NCI-H128 (cell line): ENCODE measurements at regions not wholly inside any gene's neighbourhood (a gene's known extent, or its start where the extent isn't known, plus 50 kb on each side); places are given as distances from the start of the nearest gene placed in this dataset.
"Not testable (repeated sequence)": the region's sequence is repeated elsewhere in the genome, so short reads cannot be mapped to it uniquely, and the experiment has no call there.

ENCODE experiments used
- DNase-seq: peaks from one replicate; lab custom pipeline; 2025; ENCODE audit not compliant: unreplicated experiment; lab: John Stamatoyannopoulos, UW

DNA sequence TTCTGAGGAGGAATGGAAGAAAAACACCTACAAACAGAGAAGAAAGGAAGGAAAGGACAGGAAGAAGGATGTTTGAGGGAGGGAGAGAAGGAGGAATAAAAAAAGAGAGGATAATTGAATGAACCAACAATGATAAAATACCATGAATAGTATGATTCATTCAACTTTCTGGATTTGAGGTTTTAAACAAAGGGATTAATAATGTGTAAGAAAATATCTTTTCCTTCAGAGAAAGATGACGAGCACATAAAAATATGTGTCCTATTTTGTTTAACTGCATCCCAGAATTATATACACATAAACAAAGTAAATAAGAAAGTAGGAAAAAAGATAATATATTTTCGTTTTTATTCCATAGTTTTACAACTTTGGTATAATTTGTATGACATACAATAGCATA lies 1380.4 kb downstream of the STIM2 start:
- no peak for DNase-seq

GRCh38 chr4:28247805-28248204 lies 1387.2 kb downstream of the STIM2 start:
- DNase-seq, result no peak

DNA sequence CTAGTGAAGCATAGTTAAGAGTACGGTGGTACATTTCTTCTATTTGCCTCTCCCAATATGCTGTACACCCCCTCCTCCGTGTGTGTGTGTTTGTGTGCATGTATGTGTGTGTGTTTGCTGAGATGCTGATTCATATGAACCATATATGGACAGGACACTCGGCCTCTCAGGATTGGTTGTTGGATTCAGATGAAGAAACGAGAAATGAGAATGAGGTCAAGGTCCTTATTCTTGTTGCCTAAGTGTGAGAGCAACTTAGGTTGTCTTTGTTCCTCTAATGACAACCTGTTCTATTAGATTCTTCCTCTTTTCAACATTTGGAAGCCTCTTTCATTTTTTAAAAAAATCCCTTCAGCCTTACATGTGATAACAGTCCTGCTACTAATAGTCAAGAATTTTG lies 1387.6 kb downstream of the STIM2 start:
- no peak for DNase-seq

- no peak for DNase-seq
These were observed 1390.0 kb downstream of the STIM2 start for GRCh38 chr4:28250646-28251045.

- DNase-seq, result no peak
These were observed 1391.2 kb downstream of the STIM2 start for GRCh38 chr4:28251831-28252230.

DNA sequence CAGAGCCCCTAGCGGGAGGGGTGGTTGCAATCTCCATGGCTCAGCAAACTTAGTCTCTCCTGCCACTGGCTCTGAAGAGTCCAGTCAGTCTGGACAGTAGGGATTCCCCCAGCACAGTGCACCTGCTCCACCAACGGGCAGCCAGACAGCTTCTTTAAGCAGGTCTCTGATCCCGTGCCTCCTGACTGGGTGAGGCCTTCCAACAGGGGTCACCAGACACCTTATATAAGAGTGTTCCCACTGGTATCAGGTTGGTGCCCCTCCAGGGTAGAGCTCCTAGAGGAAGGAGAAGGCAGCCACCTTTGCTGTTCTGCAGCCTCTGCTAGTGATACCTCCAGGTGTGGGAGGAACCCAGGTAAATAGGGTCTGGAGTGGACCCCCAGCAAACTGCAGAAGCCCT lies 1393.4 kb downstream of the STIM2 start:
- no peak for DNase-seq

- DNase-seq, result no peak
These were observed 1395.7 kb downstream of the STIM2 start for GRCh38 chr4:28256295-28256694.

DNA sequence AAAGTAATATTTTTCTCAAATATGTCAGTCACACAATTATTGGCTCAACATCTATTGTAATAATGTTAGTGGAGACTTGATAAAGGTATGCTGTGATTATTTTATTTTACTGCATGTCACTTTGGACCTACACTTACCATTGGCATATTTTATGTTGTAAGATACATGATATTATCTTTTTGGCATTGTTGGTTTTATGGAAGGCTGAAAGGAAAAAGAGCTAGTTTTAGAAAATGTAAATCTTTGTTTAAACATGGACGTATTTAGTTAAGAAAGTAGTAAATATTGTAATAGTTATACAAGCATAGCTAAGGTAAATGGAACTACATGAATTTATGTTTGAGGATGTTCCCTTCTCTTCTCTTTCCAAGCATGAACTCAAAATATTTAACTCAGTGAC lies 1399.3 kb downstream of the STIM2 start:
- DNase-seq, result no peak

DNA sequence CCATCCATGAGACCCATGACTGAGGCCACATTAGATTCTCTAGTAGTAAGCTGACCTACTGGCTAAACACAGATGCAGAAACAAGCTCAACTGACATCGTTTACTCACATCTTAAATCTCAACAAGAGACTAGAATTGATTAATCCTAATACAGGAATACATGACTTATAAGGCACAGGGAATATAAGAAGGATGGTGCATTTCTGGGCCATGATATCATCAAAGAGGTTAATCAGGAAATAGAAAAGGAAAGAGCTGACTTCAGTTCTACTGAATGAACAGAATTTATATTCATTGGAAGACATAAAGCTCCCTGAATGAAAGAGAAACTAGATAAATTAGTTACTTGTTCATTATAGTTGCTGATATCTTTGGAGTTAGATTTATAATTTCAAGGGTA lies 1406.5 kb downstream of the STIM2 start:
- no peak for DNase-seq

GRCh38 chr4:28269426-28269825 lies 1408.8 kb downstream of the STIM2 start:
- no peak for DNase-seq

DNA sequence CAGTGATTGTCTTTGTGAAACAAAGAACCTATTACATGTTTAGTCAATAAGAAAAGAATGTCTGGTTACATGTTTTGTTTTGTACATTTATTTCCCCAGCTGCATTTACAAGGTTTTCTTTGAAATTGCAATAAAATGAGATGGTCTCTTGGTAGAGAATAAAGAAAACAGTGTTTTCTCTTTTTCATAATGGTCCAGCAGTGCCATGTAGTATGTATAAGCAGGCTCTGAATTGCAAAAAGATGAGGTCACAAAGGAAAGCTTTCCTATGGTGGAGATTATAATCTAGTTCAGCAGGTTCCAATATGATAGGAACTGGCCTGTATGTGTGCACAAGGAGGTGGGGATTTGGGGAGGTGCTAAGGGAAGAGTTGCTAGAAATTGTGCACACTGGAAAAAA lies 1417.3 kb downstream of the STIM2 start:
- no peak for DNase-seq

- DNase-seq, result no peak
These were observed 1418.0 kb downstream of the STIM2 start for GRCh38 chr4:28278676-28279075.

DNA sequence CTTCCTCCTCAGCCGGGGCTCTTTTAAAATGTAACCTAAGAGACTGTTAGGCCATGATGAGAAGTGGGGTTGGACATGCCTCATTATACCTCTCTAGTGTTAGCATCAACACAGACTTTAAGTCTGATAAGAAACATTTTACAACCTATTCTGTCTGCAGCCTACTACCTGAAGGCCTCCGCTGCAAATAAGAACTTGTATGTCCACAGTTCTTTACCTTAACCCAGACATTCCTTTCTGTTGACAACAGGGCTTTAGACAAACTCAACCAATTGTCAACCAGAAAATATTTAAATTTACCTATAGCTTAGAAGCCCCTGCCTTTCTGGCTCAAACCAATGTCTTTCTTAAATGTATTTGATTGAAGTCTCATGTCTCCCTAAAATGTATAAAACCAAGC lies 1418.6 kb downstream of the STIM2 start:
- DNase-seq, result no peak

- not testable (repeated sequence) for DNase-seq
These were observed 1425.6 kb downstream of the STIM2 start for GRCh38 chr4:28286266-28286665.

- DNase-seq, result no peak
These were observed 1427.2 kb downstream of the STIM2 start for GRCh38 chr4:28287831-28288233.

DNA sequence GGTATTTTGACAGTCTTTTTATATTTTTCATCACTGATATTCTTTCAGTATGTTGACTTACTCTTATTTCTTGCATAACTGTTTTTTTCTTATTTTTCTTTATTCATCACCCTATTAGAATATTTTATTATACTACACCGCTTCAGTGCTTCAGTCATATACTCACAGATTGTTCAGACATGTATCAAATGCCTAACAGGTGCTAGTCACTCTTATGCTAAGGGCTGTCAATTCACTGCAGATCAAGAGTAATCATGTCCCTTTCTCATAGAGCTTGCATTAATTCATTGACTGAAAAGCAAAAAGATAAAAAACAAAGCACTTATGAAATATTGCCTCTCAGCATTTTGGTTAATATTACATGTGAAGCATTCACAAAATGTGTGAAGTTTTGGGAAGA lies 1435.6 kb downstream of the STIM2 start:
- no peak for DNase-seq

GRCh38 chr4:28310926-28311325 lies 1450.3 kb downstream of the STIM2 start:
- no peak for DNase-seq

DNA sequence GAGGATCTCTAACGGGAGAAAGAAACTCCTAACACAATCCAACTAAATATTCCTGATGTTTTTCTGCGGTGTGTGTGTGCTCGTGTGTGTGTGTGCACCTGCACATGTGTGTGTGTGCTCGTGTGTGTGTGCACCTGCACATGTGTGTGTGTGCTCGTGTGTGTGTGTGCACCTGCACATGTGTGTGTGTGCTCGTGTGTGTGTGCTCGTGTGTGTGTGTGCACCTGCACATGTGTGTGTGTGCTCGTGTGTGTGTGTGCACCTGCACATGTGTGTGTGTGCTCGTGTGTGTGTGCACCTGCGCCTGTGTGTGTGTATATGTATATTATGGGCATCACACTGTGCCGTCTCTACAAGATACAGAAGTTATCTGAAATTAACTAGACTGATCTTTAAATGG lies 1451.9 kb downstream of the STIM2 start:
- DNase-seq, result not testable (repeated sequence)

DNA sequence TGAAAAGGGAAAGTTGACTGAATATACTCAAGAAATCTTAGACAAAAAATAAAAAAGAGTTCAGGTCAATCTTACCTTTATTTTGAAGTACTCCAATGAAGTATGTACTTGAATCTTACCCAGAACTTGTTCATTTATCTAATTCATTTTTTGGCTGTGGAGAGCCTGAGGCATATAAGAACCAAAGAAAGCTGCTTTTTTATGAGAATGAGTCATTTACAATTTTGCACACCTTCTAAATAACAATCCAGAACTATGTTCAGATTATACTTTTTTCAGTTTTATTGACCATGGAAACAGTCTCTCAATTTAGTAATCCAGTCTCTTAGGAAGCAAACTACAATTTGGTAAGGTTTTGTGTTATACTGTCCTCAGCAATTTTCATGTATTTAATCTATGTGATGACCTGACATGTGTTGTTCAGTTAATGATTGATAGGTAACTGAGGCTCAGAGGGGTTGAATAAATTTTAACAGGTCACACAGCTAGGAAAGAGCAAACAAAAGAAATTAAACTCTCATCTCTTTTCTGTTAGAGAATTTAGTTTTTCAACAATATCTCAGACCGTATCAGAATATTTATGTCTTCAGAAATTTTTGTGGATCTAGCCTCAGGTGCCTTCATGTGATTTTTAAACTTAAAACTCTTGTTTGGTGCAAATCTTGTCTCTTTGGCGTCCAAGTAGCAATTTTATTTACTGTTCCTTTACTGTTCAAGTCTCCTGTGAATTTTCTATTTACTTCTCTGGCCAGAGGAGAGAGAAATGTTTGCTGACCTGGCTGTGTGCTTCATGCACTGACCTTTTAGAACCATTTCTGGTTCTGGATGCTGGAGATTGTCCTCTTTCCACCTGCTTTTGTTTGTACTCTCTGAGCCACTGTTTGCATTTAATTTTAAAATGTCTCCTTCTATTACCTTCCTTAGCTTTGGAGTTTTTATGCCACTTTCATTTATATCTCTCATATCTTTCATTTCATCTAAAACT lies 1453.4 kb downstream of the STIM2 start:
- DNase-seq, result no peak

DNA sequence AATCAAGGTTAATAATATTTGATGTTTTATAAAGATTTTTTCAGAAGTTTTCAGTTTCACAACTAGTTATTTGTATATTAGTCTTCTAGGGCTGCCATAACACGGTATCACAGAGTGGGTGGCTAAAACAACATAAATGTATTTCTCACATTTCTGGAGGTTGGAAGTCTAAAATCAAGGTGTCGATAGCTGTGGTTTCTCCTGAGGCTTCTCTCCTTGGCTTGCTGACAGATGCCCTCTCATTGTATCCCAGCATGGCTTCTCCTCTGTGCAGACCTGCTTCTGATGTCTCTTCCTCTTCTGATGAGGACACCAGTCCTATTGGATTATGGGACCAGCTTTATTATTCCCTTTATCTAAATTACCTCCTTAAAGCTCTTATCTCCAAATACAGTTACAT lies 1456.6 kb downstream of the STIM2 start:
- no peak for DNase-seq

DNA sequence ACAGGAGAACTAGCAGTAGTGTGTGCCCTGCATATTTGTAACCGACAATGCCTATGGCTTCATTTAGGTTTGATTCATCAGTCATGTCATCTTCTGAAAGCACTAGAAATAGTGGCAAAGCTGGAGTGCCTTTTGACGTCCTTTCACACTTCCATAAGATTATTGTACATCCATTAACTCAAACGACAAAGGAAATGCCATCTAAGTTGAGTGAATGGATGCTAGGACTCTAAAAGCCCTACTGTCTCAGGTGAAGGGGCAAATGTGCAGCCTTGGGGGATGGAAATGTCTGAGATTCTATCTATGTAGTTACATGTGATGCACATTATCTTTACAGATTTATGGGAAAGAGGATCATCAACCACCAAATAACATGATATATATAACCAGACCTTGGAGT lies 1473.6 kb downstream of the STIM2 start:
- DNase-seq, result no peak

GRCh38 chr4:28341784-28342183 lies 1481.1 kb downstream of the STIM2 start:
- no peak for DNase-seq

GRCh38 chr4:28350485-28350884 lies 1489.8 kb downstream of the STIM2 start:
- no peak for DNase-seq
